Ovary (tissue), 3 donors: ENCODE measurements at regions not wholly inside any gene's neighbourhood (a gene's known extent, or its start where the extent isn't known, plus 50 kb on each side); places are given as distances from the start of the nearest gene placed in this dataset.

ENCODE experiments used
- CTCF ChIP-seq, 3 donors: fragments of 450-650 bp in 2 of 3; fragments of 200-600 bp in 1 of 3; IDR thresholded peaks; one replicate each; pipeline versions ENCODE4 v1.5.1 to v1.8.0; 2016 to 2022; ENCODE audit warnings: antibody characterized with exemption in 3 of 3, mild to moderate bottlenecking in 1 of 3
- EP300 ChIP-seq: sonication (generic); formaldehyde crosslinking; IDR thresholded peaks from one replicate; pipeline ENCODE4 v1.6.1; 2017; ENCODE audit warnings: antibody characterized with exemption
- POLR2A ChIP-seq: fragments of 450-650 bp; IDR thresholded peaks from one replicate; pipeline ENCODE4 v1.6.1; 2017; ENCODE audit warnings: antibody characterized with exemption, mild to moderate bottlenecking, moderate library complexity
- donor health status: DM: no; HTN: no; CAD: no.

- TF ChIP-seq EP300 (no peak), CTCF (IDR thresholded peaks at IDR 0.05) (no peak), POLR2A (no peak)
Observed at GRCh38 chr4:20430259-20430941, 178.7 kb downstream of the SLIT2 start.
